ENCODE measurements at regions not wholly inside any gene's neighbourhood (a gene's known extent, or its start where the extent isn't known, plus 50 kb on each side); places are given as distances from the start of the nearest gene placed in this dataset.

- ATAC-seq (no peak), DNase-seq (no peak)
- no peak overlapping the region for H3K4me3 ChIP-seq
- H3K4me1 ChIP-seq = no peaks in the 10 kb centered on the region
- no peak overlapping the region for H3K27ac ChIP-seq
- intact Hi-C loops (cut with DNase I) = no loop called here
- no peak for TF ChIP-seq POLR2A (IDR thresholded peaks at IDR 0.05)
- TF ChIP-seq CTCF (IDR thresholded peaks at IDR 0.05) = no peak
- H3K27me3 ChIP-seq = no peaks in the 10 kb centered on the region
- 65% methylated on average over 3 of the region's 3 CpGs for WGBS (ENCODE audit: insufficient coverage, low coverage, low lambda C conversion rate, missing lambda C conversion rate)
- no peaks in the 10 kb centered on the region for H3K9me3 ChIP-seq
- no peaks in the 10 kb centered on the region for H3K36me3 ChIP-seq
Measured at GRCh38 chr12:46103559-46104383, 113.4 kb upstream of the SCAF11 start.

- DNase-seq (no peak), ATAC-seq (no peak)
- H3K36me3 ChIP-seq = no peaks in the 10 kb centered on the region
- H3K9me3 ChIP-seq = no peaks in the 10 kb centered on the region
- no peak overlapping the region for H3K27ac ChIP-seq
- no peaks in the 10 kb centered on the region for H3K27me3 ChIP-seq
- no peaks in the 10 kb centered on the region for H3K4me1 ChIP-seq
- intact Hi-C loops (cut with DNase I) = no loop called here
- WGBS (ENCODE audit: insufficient coverage, low coverage, low lambda C conversion rate, missing lambda C conversion rate) = 79% methylated on average over 4 of the region's 4 CpGs
- H3K4me3 ChIP-seq = no peak overlapping the region
- TF ChIP-seq CTCF (IDR thresholded peaks at IDR 0.05) (no peak), POLR2A (IDR thresholded peaks at IDR 0.05) (no peak)
Measured at GRCh38 chr12:46101485-46101869, 111.1 kb upstream of the SCAF11 start.

- Histone ChIP-seq H3K9me3 (no peaks in the 10 kb centered on the region), H3K27me3 (no peaks in the 10 kb centered on the region), H3K4me1 (no peaks in the 10 kb centered on the region), H3K27ac (no peak overlapping the region), H3K36me3 (no peaks in the 10 kb centered on the region), H3K4me3 (no peak overlapping the region)
- no peak for TF ChIP-seq CTCF (IDR thresholded peaks at IDR 0.05)
- TF ChIP-seq POLR2A (IDR thresholded peaks at IDR 0.05) = no peak
- 75% methylated on average over 5 of the region's 6 CpGs for WGBS (ENCODE audit: insufficient coverage, low coverage, low lambda C conversion rate, missing lambda C conversion rate)
- no peak for DNase-seq
- intact Hi-C loops (cut with DNase I) = no loop called here
- ATAC-seq = no peak
Measured at GRCh38 chr12:46100551-46101484, 110.4 kb upstream of the SCAF11 start.

- no peak overlapping the region for H3K4me3 ChIP-seq
- H3K36me3 ChIP-seq = no peaks in the 10 kb centered on the region
- ATAC-seq = no peak
- H3K4me1 ChIP-seq = no peaks in the 10 kb centered on the region
- WGBS (ENCODE audit: insufficient coverage, low coverage, low lambda C conversion rate, missing lambda C conversion rate) = 83% methylated on average over 2 of the region's 5 CpGs
- DNase-seq = no peak
- H3K9me3 ChIP-seq = no peaks in the 10 kb centered on the region
- H3K27ac ChIP-seq = no peak overlapping the region
- intact Hi-C loops (cut with DNase I) = no loop called here
- TF ChIP-seq POLR2A (IDR thresholded peaks at IDR 0.05) (no peak), CTCF (IDR thresholded peaks at IDR 0.05) (no peak)
- H3K27me3 ChIP-seq = no peaks in the 10 kb centered on the region
Measured at GRCh38 chr12:46089414-46090162, 99.2 kb upstream of the SCAF11 start.

Data from right lobe of liver (tissue), 6 donors.